HG03159 (cell line): ENCODE measurements at regions not wholly inside any gene's neighbourhood (a gene's known extent, or its start where the extent isn't known, plus 50 kb on each side); places are given as distances from the start of the nearest gene placed in this dataset.

ENCODE experiments used
- ATAC-seq: cut with Tn5 transposase; IDR thresholded peaks from one replicate; pipeline ENCODE4 v1.9.1; 2021; ENCODE audit warnings: mild to moderate bottlenecking, moderate library complexity; ENCODE audit not compliant: unreplicated experiment

DNA sequence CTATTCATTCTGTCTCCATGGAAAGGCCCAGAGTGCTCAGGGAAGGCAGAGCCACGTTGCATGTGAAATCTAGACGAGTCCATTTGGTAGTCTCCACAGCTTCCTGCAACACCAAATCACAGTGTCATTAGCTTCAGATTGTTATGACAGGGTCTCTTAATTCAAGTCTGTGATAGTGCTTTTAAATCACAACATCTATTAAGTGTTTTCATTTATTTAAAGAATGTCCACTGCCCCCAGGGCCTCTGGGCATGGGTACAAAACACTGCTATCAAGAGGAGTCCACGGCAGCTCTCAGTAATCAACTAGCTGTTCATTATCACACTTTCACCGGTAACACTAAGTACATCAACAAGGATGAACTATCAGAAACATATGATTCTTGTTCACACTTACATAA is 455.9 kb upstream of the JARID2 start:
- ATAC-seq = no peak

DNA sequence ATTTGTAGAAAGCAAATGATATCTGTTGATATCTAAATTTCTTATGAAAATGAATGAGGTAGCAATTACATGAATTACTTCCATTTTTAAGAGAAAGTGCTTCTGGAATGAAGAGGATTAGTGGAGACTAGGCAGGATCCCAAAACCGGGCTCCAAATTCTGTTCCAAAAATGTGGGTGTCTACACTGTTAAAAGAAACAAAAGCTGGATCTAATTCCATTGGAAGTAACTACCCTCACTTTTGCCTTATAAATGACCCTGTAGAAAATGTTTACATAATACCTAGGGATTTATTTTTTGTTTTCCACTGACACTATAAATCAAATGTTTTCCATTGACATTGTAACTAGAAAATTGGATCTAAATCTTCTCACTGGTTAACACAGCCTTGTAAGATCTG is 454.9 kb upstream of the JARID2 start:
- ATAC-seq = no peak

DNA sequence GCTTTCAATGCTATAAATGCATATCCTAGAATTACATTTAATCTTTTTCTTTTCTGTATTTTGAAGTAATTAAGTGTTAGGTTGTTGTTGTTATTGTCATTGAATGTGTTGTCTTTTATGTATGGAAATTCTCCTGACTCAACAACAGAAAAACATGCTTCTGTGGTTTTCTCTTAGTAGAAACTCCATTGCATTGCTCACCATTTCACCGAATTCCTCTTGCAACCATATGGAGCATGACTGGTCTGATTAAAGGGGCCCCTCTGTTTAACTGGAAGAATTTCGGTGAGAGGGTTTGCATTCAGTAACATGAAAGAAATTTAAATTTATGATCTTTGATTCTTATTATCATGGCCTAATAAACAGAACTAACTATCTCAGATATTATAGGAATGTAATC is 454.3 kb upstream of the JARID2 start:
- no peak for ATAC-seq

DNA sequence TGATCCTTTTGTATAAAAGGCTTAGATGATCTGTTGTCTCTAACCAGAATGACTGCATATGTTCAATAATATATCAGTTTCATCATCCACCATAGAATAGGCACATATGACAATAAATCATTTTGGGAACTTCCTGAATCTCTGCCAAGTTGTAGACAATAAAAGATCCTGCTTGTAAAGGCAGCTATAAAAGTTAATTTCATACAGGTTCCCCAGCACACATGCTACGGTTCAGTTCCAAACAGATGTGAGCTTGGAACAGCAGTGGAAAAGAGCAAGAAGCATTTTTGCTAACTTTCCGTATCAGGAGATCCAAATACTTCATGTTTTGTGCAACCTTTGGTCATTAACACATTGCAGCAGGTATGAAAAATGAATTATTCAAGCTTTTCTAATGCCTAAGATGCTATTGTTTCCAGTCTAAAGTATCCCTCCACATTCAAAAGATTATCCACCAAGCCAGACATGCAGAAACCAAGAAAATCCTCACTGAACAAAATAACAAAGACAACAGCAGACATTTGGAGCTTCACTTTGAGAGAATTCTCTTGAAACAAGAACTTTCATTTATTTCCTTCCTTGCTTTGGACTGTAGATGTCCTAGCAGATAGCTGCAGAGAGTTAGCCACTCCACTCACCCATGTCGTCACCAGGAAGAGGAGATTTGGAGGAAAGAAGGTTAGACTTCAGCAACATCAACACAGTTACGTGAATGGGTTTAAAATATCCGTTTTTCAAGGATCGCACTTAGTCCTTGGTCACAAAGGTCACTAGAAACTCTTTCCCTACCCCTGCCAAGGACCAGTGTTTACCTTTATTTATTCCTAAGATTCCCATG is 453.5 kb upstream of the JARID2 start:
- no peak for ATAC-seq

DNA sequence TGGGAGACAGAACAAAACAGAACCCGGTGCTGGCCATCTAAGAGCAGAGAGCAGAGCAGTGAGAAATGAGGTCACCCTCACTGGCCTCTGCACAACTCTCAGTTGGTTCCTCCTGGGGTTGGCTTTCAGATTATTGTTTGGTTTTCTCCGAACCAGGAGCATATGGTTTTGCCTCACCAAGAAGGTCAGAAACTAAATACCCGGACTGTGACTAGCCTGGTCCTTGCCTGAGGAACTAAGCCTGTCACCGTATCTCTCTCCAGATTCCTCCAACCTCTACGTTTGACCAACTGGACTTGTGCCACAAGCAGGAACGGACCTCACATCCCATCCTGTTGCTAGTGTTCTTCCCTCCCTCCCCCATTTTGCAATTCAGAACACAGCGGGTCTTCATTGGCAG is 450.4 kb upstream of the JARID2 start:
- no peak for ATAC-seq

DNA sequence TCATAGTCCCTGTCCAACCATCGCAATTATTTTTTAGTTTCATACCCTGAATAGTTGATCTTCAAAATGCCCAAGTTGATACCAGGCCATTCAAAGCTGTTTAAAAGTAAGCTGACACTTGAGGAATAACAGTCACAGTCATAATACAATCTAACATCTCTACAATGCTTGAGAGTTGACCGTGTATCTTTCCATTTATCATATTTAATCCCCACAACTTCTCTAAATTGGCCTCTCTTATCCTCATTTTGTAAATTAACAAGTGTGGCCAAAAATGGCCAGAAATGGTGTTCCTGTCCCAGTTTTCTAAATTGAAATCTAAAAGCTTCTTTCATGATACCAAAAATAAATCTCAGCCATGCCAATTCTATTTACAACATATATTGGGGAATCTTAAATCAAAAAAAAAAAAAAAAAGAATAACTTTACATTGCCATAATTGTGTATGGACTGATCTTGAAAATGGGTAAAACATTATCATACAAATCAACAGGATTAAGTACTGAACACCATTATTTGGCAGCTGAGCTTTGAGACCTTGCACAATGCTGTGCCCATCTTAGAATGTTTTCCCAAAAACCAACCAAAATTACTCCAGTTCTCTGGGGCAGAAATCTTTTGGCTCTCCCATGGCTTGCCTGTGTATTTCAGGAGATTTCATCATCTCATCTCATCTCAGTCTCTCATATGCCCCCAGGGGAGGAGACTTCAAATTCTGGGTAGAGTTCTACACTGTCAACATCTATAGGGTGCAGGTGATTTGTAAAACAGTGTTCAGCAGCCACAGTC is 448.7 kb upstream of the JARID2 start:
- ATAC-seq = no peak

DNA sequence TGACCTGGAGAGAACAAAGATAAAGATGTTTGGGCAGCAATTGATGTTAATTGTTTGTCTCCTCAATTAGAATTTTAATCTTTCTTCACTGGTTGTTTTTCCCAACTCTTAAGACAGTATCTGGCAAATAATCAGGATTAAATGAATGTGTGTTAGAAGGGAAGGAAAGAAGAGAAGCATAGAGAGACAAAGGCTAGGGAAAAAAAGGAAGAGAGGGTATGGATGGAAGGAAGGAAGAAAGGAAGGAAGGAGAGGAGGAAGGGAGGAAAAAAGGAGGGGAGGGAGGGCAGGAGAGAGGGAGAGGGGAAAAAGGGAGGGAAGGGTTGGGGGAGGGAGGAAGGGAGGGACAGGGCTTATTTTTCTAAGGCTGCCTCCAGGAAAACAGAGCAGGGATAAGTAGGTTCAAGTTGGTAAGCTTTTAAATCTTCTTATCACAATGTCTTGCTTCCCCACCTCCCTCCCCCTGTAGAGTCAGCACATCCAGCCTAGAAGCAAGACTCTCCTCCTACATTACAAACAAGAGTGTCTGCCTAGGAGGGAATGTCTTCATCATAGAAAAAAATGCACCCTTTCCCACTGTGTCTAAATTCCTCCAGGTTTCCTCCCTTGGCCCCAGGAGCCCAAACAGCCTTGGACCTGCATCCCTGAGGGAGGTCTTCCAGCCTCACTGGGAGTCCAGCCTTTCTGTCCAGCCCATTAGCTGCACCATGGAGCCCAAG is 447.8 kb upstream of the JARID2 start:
- no peak for ATAC-seq

DNA sequence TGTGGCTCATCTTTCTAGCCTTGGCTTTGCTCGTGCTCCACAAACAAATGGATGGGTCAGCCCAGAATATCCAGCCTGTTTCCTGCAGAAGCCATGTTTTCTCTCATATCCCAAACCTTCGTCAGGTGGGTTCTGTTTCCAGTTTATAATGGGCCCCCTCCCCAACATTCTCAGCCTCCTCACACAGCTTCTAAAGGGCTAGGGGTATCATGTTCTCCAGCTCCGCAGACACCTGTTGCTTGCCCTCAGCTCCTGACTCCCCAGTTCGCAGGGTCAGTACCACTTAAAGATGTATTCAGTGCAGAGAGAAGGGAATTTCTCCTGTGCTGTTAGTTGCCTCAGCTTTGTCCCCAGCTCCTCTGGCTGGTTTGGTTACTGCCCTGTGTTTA is 447.3 kb upstream of the JARID2 start:
- ATAC-seq = no peak

DNA sequence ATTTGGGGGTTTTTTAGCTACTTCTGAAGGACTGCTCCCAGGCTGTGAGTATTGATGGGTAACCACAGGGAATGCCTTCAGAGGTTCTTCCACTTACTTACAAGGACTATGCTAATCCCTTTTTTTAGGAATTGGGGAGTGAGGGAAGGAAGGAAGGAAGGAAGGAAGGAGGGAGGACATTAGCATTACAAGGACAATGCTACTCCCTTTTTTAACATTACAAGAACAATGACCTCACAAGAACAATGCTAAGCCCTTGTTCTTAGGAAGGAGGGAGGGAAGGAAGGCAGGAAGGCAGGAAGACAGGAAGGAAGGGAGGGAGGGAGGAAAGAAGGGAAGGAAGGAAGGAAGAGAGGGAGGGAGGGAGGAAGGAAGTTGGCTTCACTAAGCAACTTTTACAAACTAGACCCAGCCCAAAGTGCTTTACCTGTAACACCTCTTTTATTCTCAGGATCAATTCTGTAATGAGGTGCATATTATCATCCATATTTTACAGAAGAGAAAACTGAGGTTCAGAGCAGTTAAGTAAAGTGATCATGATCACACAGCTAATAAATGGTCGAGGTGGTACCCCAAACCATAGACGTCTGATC is 446.8 kb upstream of the JARID2 start:
- no peak for ATAC-seq

DNA sequence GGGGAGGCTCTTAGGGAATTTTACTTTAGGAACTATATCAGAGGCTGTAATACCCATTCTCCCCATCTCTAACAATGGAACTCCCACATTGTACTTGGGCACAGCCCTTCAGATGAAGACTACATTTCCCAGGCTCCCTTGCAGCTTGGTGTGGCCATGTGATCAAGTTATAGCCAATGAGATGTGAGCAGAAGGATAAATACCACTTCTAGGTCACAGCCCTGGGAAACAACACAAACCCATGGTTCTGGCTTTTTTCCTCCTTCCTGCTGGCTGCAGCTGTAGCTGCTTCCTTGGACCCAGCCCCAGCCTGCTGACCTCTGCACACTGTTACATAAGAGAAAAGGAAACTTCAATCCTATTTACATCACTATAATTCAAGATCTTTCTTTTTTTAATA is 445.9 kb upstream of the JARID2 start:
- ATAC-seq = peak; percentile 68

DNA sequence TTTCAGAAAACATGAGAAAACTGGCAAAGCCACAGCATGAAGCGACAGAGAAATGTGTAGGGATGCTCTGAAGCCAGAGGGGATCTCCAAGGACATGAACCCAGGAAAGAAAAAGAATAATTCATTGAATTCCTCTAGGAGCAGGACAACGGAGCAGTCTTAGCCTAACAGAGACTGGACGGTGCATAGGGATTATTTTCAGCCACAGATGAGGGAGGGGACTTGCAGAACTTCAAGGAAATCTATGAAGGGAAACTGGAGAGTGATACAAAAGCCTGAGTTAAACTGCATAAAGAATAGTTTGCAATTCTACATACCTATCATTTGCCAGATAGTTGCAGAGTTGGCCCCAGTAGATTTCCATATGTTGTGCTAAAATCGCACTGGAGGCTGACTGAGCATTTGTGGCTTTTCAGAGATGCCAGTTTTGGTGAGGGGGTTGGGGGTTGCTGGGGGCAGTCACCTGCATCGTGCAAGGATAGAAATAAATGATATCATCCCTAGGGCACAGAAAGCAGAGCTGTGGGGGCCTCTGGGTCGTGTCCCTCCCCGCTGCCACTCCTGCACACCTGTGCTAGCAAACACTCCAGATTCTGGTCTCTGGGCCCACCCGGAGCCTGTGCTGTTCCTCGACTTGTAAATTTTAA is 443.2 kb upstream of the JARID2 start:
- ATAC-seq = no peak

DNA sequence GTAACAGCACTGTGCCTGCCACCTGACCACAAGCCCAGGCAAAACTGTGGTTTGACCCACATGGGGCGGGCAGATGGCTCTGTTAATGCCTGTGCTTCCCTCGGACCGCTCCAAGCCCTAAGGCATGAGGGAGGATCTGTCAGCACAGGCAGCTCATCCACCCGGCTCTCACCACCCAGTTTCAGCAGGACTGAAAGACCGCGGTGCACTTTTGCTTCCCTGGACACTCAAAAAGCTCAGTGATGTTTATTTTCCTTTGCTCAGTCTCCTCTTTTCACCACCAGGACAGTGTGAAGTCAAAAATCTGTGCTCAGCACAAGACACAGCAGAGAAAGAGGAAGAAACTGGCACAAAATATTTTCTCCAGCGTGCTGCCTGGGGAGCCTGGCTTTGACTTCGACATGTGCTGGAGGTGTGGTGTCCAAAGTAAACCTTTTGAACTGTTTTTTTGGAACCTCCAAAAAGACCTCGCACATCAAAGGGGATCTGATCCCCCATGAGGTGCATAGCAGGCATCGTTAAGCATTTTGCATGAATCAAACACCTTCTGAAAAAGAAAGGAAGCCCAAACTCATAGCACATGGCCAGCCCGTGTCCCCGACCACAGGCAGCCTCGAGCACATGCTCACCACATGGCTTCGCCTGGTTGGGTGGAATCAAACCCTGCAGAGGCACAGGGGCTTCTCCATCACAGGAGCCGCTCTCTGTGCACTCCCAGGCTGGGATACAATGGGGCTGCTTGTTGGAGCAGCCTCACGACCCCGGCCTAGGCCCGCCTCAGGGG is 441.7 kb upstream of the JARID2 start:
- ATAC-seq = no peak

DNA sequence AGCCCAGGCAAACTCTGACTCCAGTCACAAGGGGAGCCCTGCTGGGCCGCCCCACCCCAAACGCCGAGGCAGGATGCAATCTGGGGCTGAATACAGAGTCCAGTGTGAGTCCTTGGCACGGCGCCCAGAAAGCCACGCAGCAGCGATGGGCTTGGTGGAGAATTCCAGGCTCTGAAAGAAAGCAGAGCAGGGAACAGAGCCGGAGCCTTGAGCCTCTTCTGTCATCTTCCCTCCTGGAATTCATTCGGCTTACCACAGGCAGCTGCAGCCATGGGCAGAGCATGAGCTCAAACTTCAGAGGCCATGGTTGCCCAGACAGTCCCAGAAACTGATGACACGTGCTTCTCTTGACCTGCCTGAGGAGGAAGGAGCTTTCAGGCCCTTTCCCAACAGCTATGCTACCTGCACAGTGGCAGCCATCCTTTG is 441.1 kb upstream of the JARID2 start:
- ATAC-seq = no peak

DNA sequence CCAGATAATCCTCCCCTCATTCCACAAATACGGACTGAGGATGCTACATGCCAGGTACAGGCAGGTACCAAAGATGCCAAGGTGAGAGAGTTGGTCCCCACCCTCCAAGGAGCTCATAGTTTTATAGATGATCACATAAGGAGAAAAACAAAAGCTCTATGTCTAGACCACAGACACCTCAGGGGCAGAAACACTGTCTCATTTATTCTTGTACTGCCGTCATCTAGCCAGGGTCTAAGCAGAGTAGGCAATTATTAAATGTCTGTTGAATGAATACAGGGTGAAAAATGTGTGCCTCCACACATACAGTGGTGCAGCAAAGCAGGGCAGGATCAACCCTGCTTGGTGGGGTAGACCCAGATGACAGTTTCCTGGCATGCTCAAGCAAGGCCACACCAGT is 439.8 kb upstream of the JARID2 start:
- no peak for ATAC-seq

DNA sequence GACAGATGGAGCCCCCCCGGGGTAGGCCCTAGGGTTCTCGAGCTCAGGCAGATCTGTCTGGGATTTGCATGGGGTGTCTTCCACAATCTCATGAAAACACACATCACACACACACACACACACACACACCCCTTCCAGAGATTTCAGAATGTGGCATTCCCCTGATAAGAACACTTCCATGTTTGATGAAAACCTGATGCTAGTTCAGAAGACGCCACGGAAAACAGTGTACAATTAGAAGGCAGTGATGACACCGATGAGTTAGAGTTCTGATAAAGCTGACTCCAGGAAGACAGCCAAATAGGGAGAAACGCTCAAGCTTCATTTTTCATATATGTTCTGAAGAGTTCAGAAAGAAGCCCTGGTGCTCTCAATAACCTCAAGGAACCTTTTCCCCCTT is 438.7 kb upstream of the JARID2 start:
- ATAC-seq = no peak

DNA sequence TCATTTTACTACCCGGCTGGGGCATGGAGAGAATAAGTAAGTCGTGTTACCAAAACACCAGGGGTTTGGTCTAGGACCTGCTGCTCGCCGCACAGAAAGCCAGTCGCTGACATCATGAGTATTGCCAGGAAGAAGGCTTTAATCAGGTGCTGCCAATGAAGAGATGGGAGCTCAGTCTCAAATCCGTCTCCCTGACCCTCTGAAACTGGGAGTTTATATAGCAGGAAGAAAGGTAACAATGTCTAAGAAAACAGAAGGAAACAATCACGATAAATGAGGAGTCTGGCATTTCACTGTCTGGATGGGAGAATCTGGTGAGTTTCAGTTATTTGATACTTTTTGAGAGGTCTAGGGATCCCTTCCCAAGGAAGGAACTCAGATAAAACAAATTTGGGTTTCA is 437.9 kb upstream of the JARID2 start:
- no peak for ATAC-seq

DNA sequence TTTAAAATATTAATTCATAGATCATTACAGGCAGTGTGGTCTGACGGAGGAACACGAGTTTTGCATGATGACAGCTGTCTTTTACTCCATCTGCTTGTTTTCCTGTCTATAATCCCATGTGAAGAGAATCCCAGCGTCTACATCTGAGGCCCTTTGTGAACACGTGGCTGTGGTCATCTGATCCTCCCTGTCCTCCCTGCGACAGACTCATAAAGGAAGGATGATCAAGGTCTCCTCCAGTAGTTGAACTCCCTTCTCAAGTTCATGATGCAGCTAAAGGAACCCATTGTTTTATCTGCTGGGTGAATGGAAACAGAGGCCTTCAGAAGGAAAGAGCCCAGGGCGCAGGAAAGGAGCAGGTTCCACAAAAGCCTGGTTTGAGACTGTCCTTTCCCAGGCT is 435.8 kb upstream of the JARID2 start:
- no peak for ATAC-seq

DNA sequence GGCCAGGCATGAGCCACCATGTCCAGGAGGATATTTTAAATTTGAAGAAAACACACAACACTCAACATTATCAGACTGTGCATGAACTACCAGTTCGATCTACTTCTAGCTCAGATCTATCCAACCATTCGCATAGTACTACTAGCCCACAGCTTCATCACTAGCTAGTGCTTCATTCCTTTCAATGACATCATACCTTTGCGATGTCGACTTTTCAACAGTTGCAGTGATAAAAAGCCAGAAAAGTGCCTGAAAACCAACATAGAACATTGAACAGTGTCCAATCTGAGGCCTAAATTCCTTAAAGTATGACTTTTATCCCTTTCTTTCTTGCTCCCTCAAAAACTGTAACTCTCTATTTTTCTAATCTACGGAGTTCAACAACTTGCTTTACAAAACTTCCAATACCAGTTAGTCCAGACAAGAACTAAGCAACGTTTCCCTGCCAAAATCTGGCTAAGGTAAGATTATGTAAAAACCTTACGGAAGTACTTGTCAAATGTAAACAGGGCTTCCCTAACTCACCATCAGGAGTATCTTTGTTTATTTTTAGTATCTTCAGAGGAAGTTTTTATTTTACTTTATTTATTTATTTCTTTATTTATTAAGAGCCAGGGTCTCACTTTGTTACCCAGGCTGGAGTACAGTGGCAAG is 434.0 kb upstream of the JARID2 start:
- no peak for ATAC-seq

DNA sequence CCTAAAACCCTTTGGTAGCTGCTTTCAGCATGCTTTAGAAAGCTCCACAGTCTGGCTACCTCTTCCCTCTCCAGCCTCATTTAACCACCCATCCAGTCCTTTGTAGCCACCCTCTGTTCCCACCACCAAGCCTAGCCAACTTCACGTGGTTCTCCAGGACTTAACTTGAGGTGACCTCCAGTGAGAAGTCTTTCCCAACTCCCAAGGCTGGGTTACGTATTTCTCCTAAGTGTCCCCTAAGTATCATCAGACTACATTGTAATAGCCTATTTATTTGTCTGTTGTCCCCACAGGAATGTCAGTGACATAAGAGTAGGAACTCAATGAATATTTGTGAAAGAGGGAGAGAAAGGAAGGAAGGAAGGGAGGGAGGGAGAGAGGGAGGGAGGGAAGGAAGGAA is 431.9 kb upstream of the JARID2 start:
- ATAC-seq = no peak
